GM10266 (cell line): ENCODE measurements at regions not wholly inside any gene's neighbourhood (a gene's known extent, or its start where the extent isn't known, plus 50 kb on each side); places are given as distances from the start of the nearest gene placed in this dataset.

Experiments
- DNase-seq: peaks from one replicate; pipeline ENCODE4 v3.0.0; 2012; ENCODE audit errors: extremely low spot score
- CTCF ChIP-seq: IDR thresholded peaks from 2 replicates; pipeline ENCODE4 v1.5.1; 2012; ENCODE audit warnings: mild to moderate bottlenecking, low read depth; ENCODE audit not compliant: control insufficient read depth, insufficient read depth; ENCODE audit errors: missing control alignments

GRCh38 chr9:72471096-72471495 is 50.3 kb upstream of the TMC1 start:
- no peak for DNase-seq
- TF ChIP-seq CTCF = no peak

DNA sequence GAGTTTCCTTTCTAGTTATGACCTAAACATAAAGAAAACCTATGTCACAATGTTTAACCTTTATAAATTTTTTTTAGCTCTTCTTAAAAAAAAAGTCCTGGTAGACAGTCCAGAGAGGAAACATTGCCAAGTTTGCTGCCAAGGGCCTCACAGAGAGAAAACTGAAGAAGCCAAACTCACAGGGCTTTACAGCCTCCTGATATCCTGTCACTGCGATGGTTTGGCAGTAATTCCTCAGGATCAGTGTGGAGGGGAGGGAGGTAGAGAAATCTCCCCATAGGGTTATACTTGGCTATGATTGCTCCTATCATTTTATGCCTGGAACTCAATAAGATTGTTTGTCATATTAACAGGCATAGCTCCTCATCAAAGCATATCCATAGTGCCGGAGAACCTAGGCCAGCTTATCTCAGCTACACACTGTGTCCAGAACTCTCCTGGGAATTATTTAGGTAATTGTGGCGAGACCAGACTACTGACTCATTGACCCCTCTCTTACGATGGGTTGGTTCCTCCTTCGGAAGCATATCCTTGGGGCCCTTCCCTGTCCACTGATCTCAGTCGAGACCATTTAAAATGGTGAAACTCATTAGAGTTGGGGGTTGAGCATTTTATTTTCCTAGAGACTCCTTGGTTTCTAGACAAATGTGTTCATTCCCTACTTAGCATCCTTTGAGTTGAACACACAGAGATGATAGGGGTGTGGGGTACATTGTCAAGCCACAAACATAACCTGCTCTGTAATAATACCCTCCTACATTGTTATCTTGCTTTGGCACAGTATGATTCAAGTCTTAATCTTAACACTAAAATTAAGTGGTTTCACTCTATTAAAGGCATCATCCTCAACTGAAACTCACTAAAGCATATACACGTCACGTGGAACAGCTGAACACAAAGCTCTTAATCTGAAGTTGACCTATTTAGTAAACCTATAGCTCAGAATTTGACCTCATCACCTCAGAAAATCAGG is 53.4 kb upstream of the TMC1 start:
- no peak for TF ChIP-seq CTCF
- no peak for DNase-seq

- no peak for TF ChIP-seq CTCF
These were observed 55.8 kb upstream of the TMC1 start for GRCh38 chr9:72465593-72465984.

GRCh38 chr9:72464857-72465592 is 56.4 kb upstream of the TMC1 start:
- DNase-seq = no peak
- no peak for TF ChIP-seq CTCF

More at GRCh38 chr9:72465593-72465984, 55.8 kb upstream of the TMC1 start:
- no peak for DNase-seq

- DNase-seq = no peak
- TF ChIP-seq CTCF = no peak
These were observed 59.1 kb upstream of the TMC1 start for GRCh38 chr9:72462340-72462739.

GRCh38 chr9:72460342-72461312 is 60.8 kb upstream of the TMC1 start:
- DNase-seq = no peak

More at GRCh38 chr9:72460342-72461312, 60.8 kb upstream of the TMC1 start:
- no peak for TF ChIP-seq CTCF
